SK-N-SH treated with all-trans-retinoic acid at 6 μM for 48 hours (cell line): ENCODE measurements at regions not wholly inside any gene's neighbourhood (a gene's known extent, or its start where the extent isn't known, plus 50 kb on each side); places are given as distances from the start of the nearest gene placed in this dataset.
A peak's percentile ranks its signal among the peaks of the same experiment; 100 is the strongest.

Experiments used
- ATAC-seq: fragments of 200-7000 bp; cut with Tn5 transposase; 3 replicates; pipeline ENCODE4 v1.9.1; 2020; ENCODE audit warnings: mild to moderate bottlenecking, moderate library complexity
- CREB5 ChIP-seq: fragments of 250-450 bp; sonication (Bioruptor Pico); IDR thresholded peaks from 2 replicates; pipeline ENCODE4 v1.5.1; 2020; ENCODE audit warnings: low read depth, mild to moderate bottlenecking, moderate library complexity
- CSRNP3 ChIP-seq: fragments of 250-450 bp; sonication (Bioruptor Pico); IDR thresholded peaks from 2 replicates; pipeline ENCODE4 v1.5.1; 2021; ENCODE audit warnings: mild to moderate bottlenecking, moderate library complexity
- ESRRG ChIP-seq: fragments of 250-450 bp; sonication (Bioruptor Pico); IDR thresholded peaks from 2 replicates; pipeline ENCODE4 v1.6.1; 2021; ENCODE audit warnings: mild to moderate bottlenecking
- ISL1 ChIP-seq: fragments of 250-450 bp; sonication (Bioruptor Pico); IDR thresholded peaks from 2 replicates; pipeline ENCODE4 v2.1.2; 2022; ENCODE audit warnings: mild to moderate bottlenecking, moderate library complexity
- OSR1 ChIP-seq: fragments of 250-450 bp; sonication (Bioruptor Pico); IDR thresholded peaks from 2 replicates; pipeline ENCODE4 v1.8.0; 2022; ENCODE audit warnings: moderate library complexity, mild to moderate bottlenecking, inconsistent platforms
- PATZ1 ChIP-seq: fragments of 250-450 bp; sonication (Bioruptor Pico); IDR thresholded peaks from 2 replicates; pipeline ENCODE4 v1.8.0; 2020; ENCODE audit warnings: mild to moderate bottlenecking, moderate library complexity, borderline replicate concordance
- TOX ChIP-seq: fragments of 250-450 bp; sonication (Bioruptor Pico); IDR thresholded peaks from 2 replicates; pipeline ENCODE4 v1.8.0; 2021; ENCODE audit warnings: mild to moderate bottlenecking, moderate library complexity, borderline replicate concordance
- TSHZ2 ChIP-seq: fragments of 250-450 bp; sonication (Bioruptor Pico); IDR thresholded peaks from 2 replicates; pipeline ENCODE4 v1.5.0; 2020; ENCODE audit warnings: mild to moderate bottlenecking, moderate library complexity
- ZC3H10 ChIP-seq: fragments of 250-450 bp; sonication (Bioruptor Pico); IDR thresholded peaks from 2 replicates; pipeline ENCODE4 v1.5.1; 2021; ENCODE audit warnings: mild to moderate bottlenecking, moderate library complexity
- ZFP30 ChIP-seq: fragments of 450-650 bp; formaldehyde crosslinking; IDR thresholded peaks from 2 replicates; pipeline ENCODE4 v1.5.0; 2022; ENCODE audit warnings: mild to moderate bottlenecking, moderate library complexity
- ZNF70 ChIP-seq: fragments of 450-650 bp; formaldehyde crosslinking; IDR thresholded peaks from 2 replicates; pipeline ENCODE4 v1.5.0; 2020; ENCODE audit warnings: mild to moderate bottlenecking, moderate library complexity

GRCh38 chr9:18422296-18423036 is 51.5 kb upstream of the ADAMTSL1 start:
- ATAC-seq = no peak
- TF ChIP-seq OSR1 (CRISPR knock-in tag) (no peak), TSHZ2 (no peak), ESRRG (CRISPR knock-in tag) (no peak), CREB5 (CRISPR knock-in tag) (no peak), ZNF70 (no peak), PATZ1 (CRISPR knock-in tag) (no peak), ZC3H10 (CRISPR knock-in tag) (no peak), ZFP30 (CRISPR knock-in tag) (no peak), CSRNP3 (CRISPR knock-in tag) (no peak), TOX (CRISPR knock-in tag) (no peak)

GRCh38 chr9:18423791-18424531 is 50.0 kb upstream of the ADAMTSL1 start:
- ATAC-seq = no peak
- TF ChIP-seq ZC3H10 (CRISPR knock-in tag) (no peak), ISL1 (CRISPR knock-in tag) (0 out of 2 replicates have a peak, but pooled peaks have one; percentile 8)
